ENCODE measurements at regions not wholly inside any gene's neighbourhood (a gene's known extent, or its start where the extent isn't known, plus 50 kb on each side); places are given as distances from the start of the nearest gene placed in this dataset.

DNA sequence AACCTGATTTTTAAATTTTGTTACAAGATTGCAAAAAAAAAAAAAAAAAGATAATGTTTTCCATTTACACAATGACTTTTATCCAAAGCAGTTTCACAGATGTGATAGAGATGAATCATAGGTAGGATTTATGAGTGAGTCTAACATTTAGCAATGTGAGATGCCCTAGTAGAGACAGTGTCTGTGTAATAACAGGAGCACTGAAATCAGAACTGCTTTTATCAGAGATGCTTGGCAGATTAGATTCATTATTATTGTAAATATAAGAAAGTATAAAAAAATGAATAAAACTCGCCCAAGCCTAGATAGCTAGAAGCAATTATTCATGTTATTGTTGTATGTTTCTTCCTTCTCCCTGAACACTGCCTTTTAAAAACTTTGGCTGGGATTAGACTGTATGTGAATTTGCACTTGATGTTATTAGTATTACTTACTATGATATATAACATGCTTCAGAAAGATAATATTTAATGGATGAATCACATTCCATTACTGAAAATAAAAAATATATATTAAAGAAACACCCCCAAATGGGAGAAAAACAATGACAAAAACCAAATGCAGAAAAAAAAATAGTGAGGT is 567.3 kb upstream of the KLF4 start:
- peaks cover 27% of the 10 kb centered on the region for H3K4me1 ChIP-seq
- no peak overlapping the region for H3K4me3 ChIP-seq
- intact Hi-C loops (cut with DNase I) = no loop called here
- DNase-seq = no peak
- no peak for ATAC-seq
- no peaks in the 10 kb centered on the region for H3K9me3 ChIP-seq
- no peaks in the 10 kb centered on the region for H3K36me3 ChIP-seq
- no peak overlapping the region for H3K27ac ChIP-seq
- TF ChIP-seq, protein P1, sequence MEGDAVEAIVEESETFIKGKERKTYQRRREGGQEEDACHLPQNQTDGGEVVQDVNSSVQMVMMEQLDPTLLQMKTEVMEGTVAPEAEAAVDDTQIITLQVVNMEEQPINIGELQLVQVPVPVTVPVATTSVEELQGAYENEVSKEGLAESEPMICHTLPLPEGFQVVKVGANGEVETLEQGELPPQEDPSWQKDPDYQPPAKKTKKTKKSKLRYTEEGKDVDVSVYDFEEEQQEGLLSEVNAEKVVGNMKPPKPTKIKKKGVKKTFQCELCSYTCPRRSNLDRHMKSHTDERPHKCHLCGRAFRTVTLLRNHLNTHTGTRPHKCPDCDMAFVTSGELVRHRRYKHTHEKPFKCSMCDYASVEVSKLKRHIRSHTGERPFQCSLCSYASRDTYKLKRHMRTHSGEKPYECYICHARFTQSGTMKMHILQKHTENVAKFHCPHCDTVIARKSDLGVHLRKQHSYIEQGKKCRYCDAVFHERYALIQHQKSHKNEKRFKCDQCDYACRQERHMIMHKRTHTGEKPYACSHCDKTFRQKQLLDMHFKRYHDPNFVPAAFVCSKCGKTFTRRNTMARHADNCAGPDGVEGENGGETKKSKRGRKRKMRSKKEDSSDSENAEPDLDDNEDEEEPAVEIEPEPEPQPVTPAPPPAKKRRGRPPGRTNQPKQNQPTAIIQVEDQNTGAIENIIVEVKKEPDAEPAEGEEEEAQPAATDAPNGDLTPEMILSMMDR (IDR thresholded peaks at IDR 0.05) = no peak
- no peaks in the 10 kb centered on the region for H3K27me3 ChIP-seq (ENCODE audit: low read depth)

DNA sequence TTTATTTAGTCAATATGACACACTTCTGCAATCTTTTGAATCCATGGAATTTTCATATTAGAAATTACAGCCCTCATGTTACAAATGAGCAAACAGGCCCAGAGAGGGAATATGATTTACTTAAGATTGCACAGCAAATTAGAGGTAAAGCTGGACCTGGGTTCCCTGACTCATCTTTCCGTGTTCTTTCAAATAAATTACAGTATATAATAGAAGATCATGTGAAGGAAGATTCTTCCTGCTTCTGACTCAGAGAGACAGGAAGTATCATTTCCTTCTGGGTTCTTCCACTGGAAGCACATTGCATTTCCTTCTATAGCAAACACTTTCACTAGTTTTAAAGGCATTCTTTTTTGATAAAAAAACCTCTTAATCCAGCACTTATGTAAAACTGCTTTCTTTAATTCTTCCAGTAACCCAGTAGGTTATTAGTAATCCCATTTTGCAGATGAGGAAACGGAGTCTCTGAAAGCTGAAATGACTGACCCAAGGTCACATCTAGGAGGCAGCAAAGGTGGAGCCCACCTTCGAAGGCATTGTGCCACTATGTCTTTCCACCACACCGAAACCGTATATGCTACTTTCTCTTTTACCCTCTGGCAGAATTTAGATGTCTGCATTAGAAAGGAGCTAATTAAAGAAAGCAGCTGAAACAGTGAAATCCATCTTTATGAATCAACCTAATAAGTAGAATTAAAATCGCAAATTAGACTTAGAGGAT is 566.7 kb upstream of the KLF4 start:
- H3K9me3 ChIP-seq = no peaks in the 10 kb centered on the region
- H3K36me3 ChIP-seq = no peaks in the 10 kb centered on the region
- no peak overlapping the region for H3K4me3 ChIP-seq
- intact Hi-C loops (cut with DNase I) = no loop called here
- ATAC-seq = no peak
- H3K27me3 ChIP-seq (ENCODE audit: low read depth) = no peaks in the 10 kb centered on the region
- DNase-seq = no peak
- no peak overlapping the region for H3K27ac ChIP-seq
- TF ChIP-seq, protein P1 (IDR thresholded peaks at IDR 0.05) = no peak
- H3K4me1 ChIP-seq = peaks cover 27% of the 10 kb centered on the region

DNA sequence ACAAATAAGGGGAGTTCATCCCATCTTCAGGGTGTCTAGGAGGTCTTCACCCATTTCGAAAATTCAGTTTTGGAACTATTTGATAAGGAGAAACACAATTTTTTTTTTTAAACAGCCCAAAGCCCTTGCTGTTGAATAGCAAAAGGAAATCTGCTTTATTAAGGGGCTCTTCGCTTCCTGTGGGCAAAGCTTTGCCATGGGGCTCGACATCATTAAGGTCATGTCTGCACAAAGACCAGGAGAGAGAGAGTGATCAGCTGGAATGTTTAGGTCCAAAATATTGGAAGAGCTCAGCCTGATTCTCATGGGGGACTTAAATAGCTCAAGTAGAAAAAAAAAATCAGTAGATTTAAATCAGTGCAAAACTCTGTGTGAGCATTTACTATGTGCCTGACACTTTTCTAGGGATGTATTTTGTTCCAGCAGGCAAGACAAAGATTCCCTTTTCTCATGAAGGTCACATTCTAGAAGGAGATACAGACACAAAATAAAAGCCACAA is 564.6 kb upstream of the KLF4 start:
- Histone ChIP-seq H3K9me3 (no peaks in the 10 kb centered on the region), H3K27ac (peak overlapping the region; percentile 14), H3K4me3 (no peak overlapping the region), H3K36me3 (no peaks in the 10 kb centered on the region), H3K27me3 (ENCODE audit: low read depth) (no peaks in the 10 kb centered on the region), H3K4me1 (peaks cover 27% of the 10 kb centered on the region)
- no peak for ATAC-seq
- intact Hi-C loops (cut with DNase I) = no loop called here
- TF ChIP-seq, protein P1 (IDR thresholded peaks at IDR 0.05) = no peak
- no peak for DNase-seq

DNA sequence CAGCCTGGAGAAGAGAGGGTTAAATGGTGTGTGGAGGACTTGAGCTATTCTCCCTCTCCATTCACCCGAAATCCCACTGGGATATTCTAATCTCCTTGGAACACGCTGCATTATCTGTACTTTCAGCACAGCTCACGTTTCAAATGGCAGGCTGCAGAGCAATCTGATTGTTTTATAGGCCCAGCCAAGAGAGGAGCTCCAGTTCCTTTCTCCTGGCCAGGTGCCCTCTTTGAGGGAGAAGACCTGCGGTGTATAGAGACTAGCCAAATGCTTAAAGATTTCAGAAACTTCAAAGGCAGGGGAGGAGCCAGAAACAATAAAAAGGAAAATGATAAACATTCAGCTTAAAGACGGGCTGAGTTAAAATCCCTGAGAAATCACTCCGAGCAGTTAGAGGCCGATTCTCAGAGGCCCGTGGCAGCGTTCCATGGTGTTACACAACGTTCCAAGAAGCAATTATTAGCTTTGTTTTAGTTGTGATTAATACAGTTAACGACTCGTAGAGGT is 564.0 kb upstream of the KLF4 start:
- TF ChIP-seq, protein P1 (IDR thresholded peaks at IDR 0.05) = no peak
- H3K27me3 ChIP-seq (ENCODE audit: low read depth) = no peaks in the 10 kb centered on the region
- peak; percentile 56 for DNase-seq
- H3K4me1 ChIP-seq = peaks cover 27% of the 10 kb centered on the region
- ATAC-seq = peak; percentile 34 to 68
- H3K36me3 ChIP-seq = no peaks in the 10 kb centered on the region
- H3K4me3 ChIP-seq = no peak overlapping the region
- intact Hi-C loops (cut with DNase I) = no loop called here
- peak overlapping the region; percentile 14 for H3K27ac ChIP-seq
- no peaks in the 10 kb centered on the region for H3K9me3 ChIP-seq

DNA sequence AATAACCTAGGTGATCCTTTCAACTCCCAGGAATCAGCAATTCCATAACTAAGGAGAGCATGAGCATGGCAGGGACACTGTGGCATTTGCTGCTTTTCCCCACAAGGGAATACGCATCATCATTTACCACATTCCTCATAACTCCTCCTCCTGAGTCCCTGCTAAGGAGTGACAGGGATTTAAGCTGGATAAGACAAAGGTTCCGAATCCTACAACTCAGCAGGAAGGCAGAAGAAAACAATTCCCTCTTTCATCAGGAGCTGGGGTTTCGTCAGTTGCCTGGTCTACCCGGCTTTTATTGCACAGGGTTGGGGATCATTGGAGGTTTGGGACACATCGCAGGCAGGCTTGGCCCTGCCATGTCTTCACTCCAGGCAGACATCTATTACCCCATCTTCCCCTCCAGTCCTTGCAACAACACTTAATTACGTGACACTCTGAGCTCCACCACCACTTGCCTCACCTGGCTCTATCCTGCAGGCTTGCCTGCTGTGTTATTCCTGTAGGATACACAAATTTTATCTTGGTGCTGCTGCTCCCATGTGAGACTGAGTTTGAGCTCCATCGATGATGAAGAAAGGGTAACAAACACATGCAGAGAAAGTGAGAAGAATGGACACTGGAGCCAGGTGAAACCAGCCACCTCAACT is 563.0 kb upstream of the KLF4 start:
- Histone ChIP-seq H3K27me3 (ENCODE audit: low read depth) (no peaks in the 10 kb centered on the region), H3K4me1 (peaks cover 27% of the 10 kb centered on the region), H3K27ac (no peak overlapping the region), H3K9me3 (no peaks in the 10 kb centered on the region), H3K36me3 (no peaks in the 10 kb centered on the region), H3K4me3 (no peak overlapping the region)
- TF ChIP-seq, protein P1 (IDR thresholded peaks at IDR 0.05) = no peak
- no peak for DNase-seq
- intact Hi-C loops (cut with DNase I) = no loop called here
- ATAC-seq = no peak

Data from lower lobe of right lung (tissue), 2 donors.